ENCODE measurements at regions not wholly inside any gene's neighbourhood (a gene's known extent, or its start where the extent isn't known, plus 50 kb on each side); places are given as distances from the start of the nearest gene placed in this dataset.
"Not testable (repeated sequence)": the region's sequence is repeated elsewhere in the genome, so short reads cannot be mapped to it uniquely, and the experiment has no call there.

DNA sequence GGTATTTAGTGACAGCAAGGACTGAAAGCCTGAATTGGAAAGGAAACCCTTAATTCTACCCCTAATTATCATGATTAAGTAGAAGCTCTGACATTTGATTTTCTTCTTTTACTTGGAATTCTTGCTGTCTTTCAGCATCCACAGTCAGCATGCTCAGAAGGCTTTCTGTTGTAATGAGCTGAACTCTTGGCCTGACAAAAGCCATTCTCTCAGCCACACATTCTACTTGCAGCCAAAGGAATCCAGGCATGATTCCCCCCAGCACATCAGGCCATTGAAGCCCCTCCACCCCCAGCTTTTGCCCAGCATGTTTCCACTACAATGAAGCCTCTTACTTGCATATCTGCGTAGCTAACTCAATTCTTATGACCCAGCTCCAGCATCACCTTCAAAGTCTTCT lies 94.3 kb upstream of the FRMD4A start:
- DNase-seq (ENCODE audit: low read depth) = no peak

DNA sequence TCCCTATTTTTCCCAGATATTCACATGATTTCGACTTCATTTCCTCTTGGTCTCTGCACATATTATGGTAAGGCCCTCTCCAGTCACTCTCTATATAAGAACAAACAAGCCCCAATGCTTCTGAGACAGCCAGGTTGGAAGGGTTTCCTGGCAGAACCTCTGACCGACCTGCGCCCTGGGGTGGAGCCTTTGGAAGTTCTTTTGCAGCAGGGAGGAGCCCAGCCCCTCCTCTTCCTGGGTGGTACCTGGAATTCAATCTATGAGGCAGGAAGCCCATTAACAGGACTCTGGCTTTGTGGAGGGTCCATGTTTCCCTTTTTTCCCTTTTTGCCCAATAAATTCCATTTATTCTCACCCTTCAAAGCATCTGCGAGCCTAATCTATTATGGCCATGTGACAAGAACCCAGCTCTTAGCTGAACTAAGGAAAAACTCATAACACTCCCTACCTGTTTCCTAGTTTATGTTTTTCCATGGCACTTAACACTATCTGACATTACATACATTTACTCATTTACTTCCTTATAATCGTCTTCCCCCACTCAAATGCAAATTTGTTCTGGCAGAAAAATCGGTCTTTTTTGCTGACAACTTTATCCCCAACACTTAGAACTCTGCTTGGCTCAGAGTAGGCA lies 92.5 kb upstream of the FRMD4A start:
- DNase-seq (ENCODE audit: low read depth) = no peak

GRCh38 chr10:14422431-14422830 lies 91.7 kb upstream of the FRMD4A start:
- DNase-seq (ENCODE audit: low read depth) = no peak

GRCh38 chr10:14421941-14422340 lies 91.2 kb upstream of the FRMD4A start:
- DNase-seq (ENCODE audit: low read depth) = no peak

GRCh38 chr10:14417336-14417735 lies 86.6 kb upstream of the FRMD4A start:
- not testable (repeated sequence) for DNase-seq (ENCODE audit: low read depth)

DNA sequence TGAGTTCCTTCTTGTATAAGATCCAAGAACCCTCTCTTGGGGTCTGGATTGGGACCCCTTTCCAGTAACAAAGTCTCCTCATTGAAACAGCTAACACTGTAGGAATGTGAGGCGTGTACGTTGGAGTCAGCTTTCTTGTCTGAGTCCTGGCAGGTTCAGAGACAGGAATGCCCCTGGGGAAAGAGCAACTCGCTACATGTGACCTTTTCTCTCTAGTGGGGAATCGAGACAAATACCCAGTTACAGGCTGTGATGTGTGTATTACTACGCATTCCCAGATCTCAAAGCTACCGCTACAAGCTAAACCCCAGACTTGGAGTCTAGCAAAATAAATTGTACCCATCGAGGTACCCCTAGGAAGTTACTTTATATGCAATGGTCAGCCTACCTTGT lies 85.6 kb upstream of the FRMD4A start:
- DNase-seq (ENCODE audit: low read depth) = peak; percentile 31

DNA sequence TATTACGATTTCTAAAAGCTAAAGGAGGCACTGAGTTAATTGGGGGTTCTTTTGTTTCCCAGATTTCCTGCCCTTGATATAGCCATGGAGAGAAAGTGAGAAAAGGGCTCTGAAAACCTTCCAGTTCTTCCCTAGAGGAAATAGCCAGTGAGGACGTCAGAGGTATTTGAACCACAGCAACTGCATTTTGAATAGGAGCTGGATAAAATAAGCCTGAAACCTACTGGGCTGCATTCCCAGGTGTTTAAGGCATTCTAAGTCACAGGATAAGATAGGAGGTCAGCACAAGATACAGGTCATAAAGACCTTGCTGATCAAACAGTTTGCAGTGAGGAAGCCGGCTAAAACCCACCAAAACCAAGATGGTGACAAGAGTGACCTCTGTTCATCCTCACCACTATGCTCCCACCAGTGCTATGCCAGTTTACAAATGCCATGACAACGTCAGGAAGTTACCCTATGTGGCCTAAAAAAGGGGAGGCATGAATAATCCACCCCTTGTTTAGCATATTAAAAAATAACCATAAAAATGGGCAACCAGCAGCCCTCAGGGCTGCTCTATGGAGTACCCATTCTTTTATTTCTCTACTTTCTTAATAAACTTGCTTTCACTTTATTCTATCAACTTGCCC lies 85.1 kb upstream of the FRMD4A start:
- no peak for DNase-seq (ENCODE audit: low read depth)

DNA sequence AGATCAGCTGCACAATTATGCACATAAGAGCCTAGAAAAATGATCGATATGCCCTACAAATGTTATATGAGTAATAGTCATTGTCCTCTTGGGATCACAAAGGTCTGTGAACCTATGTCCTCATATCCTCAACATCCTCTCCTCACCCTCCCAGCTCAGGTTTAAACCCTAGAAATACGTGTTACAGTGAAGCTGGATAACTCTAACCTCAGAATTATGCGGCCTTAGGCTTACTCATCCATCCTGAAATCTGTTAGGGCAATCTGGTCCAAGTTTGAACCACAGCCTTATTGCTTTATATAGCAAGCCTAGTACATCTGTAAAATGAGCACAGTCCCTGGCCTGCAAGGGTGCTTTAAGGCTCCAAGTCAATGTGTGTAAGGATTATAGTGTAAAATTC lies 84.2 kb upstream of the FRMD4A start:
- peak; percentile 85 for DNase-seq (ENCODE audit: low read depth)

- no peak for DNase-seq (ENCODE audit: low read depth)
These were observed 82.8 kb upstream of the FRMD4A start for GRCh38 chr10:14413523-14413922.

DNA sequence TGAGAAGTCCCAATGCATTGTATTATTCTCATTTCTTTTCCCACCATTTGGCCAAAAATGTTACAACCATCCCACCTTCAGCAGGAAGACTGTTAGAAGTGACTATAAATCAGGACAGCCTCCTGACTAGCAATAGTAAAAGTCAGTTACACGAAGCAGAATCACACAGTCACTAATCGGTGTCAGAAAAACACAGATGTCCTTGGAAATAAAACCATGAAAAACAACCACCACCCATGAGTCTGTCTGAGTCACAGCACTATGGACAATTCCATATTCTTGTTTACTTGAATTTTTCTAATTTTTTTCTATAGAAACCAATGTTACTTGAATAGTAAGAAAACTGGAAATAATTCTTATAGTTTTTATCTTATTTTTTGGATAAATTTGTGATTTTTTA lies 81.9 kb upstream of the FRMD4A start:
- peak; percentile 34 for DNase-seq (ENCODE audit: low read depth)

DNA sequence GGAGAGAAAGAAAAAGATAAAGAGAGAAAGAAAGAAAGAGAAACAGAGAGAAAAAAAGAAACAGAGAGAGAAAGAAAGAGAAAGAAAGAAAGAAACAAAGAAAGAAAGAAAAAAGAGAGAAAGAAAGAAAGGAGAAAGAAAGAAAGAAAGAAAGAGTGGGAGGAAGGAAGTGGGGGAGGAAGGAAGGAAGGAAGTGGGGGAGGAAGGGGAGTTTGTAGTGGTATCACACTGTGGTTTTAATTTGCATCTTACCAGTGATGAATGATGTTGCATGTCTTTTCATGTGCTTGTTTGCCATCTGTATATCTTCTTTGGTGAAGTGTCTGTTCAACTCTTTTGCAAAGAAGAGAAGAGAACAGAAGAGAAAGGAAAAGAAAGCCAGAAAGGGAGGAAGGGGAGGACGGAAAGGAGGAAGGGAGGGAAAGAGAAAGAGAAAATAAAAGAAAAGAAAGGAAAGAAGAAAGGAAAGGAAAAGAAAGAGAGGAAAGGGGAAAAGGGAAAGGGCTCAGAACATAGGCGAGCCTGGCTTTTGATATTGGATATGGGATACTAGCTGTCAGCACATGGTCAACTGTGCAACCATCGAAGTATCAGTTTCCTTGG lies 79.2 kb upstream of the FRMD4A start:
- DNase-seq (ENCODE audit: low read depth) = no peak

DNA sequence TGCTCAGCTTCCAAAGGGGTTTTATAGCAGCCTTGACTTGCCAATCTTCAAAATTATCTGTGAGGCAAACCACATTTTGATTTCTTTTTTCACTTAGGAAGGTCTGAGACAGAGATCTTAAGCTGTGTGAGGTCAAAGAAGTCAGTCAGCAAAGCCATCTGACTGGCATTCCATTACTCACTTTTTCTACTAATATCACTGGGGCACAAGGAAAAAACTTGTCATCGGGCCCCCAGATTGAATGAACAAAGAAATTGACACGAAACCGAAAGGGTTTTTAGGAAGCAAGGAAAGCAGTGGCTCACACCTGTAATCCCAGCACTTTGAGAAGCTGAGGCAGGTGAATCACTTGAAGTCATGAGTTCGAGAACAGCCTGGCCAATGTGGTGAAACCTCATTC lies 78.5 kb upstream of the FRMD4A start:
- DNase-seq (ENCODE audit: low read depth) = no peak

DNA sequence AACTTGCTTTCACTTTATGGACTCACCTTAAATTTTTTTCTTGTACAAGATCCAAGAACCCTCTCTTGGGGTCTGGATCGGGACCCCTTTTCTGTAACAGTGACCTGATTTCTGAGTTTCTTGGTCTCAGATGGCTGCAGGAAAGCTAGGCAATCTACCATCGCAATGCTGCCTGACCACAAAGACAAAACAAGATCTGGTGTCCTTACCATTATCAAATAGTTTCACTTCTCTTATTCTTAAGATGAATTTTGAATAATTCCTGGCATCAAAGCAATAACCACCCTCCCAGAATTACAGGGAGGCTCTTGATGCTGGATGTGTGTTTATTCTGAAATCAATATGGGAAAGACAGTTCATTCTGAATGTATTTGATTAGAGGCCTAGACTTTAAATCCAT lies 77.4 kb upstream of the FRMD4A start:
- DNase-seq (ENCODE audit: low read depth) = no peak

- DNase-seq (ENCODE audit: low read depth) = no peak
These were observed 76.8 kb upstream of the FRMD4A start for GRCh38 chr10:14407567-14407966.

GRCh38 chr10:14405076-14406065 lies 74.6 kb upstream of the FRMD4A start:
- DNase-seq (ENCODE audit: low read depth) = peak; percentile 99

DNA sequence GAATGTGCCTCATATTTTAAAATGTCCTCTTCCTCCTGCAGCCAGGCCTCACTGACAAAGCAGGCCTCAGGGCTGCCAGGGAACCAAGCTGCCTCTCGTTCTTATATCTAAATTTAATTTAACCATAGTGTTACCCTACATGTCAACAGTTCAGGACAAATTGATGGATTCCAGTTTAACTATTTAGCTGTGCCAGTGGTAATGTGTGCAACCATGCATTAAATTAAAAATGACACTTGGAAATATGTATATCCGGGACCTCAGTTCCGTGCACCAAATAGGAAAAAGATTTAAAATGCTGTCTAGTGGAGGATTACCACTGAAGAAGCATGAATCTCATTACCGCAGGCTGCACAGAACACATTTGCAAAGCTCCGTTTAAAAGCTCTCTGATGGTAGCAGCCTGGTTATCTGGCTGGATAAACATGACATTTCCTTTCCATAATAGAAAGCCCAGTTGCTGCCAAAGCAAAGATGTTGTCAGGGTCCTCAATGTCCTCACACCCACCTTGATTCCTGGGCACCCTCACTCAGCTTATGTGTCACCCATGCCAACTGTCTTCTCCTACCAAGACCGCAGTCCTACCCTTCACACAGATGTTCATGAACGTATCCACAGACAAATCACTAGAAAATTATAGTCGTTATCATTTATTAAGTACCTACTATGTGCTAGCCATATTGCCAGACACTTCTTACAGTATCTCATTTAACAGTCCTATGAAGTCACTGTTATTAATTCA lies 73.3 kb upstream of the FRMD4A start:
- DNase-seq (ENCODE audit: low read depth) = no peak

DNA sequence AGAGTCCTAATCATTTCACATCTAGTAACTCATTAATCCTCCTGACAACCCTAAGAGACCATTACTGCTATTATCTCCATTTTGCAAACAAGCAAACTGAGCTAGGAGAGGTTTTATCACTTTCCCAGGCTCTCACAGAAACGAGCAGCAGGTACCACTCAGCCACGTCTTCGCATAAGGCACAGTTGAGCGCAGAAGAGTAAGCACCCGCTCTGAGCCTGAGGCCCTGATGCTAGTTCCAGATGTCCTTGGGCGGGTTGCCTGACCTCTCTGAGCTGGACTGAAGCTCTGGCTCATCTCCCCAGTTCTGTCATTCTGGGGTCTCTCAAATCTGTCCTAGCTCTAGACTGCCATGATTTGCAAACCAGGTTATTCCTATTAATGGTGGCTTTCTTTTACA lies 72.6 kb upstream of the FRMD4A start:
- DNase-seq (ENCODE audit: low read depth) = no peak

DNA sequence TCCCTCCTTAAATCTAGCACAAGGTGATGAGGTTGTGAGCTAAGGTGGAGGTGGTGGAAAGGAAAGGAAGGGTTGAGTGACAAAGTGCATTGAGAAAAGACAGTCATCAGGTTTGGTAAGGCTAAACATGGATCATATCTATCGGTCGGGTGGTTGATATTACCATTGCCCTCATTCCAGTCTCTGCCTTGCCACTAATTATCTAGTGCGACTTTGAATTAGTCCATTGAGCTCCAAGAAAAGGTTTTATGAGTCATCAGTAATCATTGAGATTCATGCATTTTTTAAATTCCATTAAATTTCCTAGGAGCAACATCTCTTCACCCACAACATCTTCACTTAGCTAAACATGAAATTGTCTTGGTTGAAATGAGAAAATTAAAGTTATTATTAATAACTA lies 68.9 kb upstream of the FRMD4A start:
- DNase-seq (ENCODE audit: low read depth) = peak; percentile 56

DNA sequence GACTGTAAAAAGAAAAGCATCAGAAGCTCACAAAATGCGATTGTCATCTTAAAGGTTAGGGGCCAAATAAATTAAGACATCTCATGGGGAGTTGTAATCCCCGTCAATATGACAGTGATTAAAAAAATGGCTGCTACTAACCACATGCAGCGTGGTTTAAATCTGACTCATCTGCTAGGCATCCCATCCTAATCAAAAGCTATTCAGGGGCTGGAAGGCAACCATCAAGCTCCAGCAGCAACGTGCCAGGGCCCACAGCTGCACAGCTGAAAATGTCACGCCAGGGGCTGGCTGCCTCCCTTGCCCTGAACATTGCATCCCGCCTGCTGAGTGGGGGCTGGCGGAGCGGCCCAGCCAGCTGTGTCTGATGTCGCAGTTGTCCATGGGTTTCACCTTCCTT lies 66.3 kb upstream of the FRMD4A start:
- DNase-seq (ENCODE audit: low read depth) = peak; percentile 100

DNA sequence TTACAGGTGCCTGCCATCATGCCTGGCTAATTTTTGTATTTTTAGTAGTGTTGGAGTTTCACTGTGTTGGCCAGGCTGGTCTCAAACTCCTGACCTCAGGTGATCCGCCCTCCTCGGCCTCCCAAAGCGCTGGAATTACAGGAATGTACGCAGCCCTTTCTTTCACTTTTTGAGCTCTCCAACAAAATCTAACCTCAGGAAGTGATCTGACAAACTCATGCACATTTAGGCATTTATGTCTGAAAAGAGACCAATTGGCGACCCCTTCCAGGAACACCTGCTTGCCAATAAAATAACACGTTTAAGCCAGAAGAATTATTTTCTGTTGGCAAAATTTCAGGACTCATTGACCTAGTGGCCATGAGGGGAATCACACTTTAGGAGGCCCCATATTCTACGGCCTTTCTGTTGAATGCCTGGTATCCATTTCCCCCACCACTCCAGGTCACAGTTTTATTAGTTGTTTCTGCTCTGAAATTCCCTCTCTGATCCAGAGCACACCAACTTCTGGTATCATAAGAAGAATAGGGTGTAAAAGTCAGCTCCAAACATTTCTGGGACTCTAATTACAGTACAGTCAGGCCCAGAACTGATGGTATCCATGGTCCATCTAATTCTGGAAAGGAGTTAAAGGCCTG lies 65.8 kb upstream of the FRMD4A start:
- DNase-seq (ENCODE audit: low read depth) = no peak

GRCh38 chr10:14394179-14394578 lies 63.5 kb upstream of the FRMD4A start:
- DNase-seq (ENCODE audit: low read depth) = no peak

All from EH (cell line).